SJCRH30 (cell line): ENCODE measurements at regions not wholly inside any gene's neighbourhood (a gene's known extent, or its start where the extent isn't known, plus 50 kb on each side); places are given as distances from the start of the nearest gene placed in this dataset.

Experiments
- DNase-seq, 2 experiments: peaks; one replicate each; pipeline ENCODE4 v3.0.0-alpha.2; 2015 to 2020
- H3K27ac ChIP-seq: fragments of 250-450 bp; sonication (Bioruptor Pico); 2 replicates; pipeline ENCODE4 v1.5.1; 2020; ENCODE audit warnings: mild to moderate bottlenecking, moderate library complexity
- H3K27me3 ChIP-seq: fragments of 250-450 bp; sonication (Bioruptor Pico); 2 replicates; pipeline ENCODE4 v1.5.1; 2020; ENCODE audit warnings: mild to moderate bottlenecking, moderate library complexity
- H3K36me3 ChIP-seq: fragments of 250-450 bp; sonication (Bioruptor Pico); 2 replicates; pipeline ENCODE4 v1.5.1; 2020; ENCODE audit warnings: mild to moderate bottlenecking, moderate library complexity
- H3K4me1 ChIP-seq: fragments of 250-450 bp; sonication (Bioruptor Pico); 2 replicates; pipeline ENCODE4 v1.5.1; 2020; ENCODE audit warnings: mild to moderate bottlenecking, moderate library complexity
- H3K4me3 ChIP-seq: fragments of 250-450 bp; sonication (Bioruptor Pico); 2 replicates; pipeline ENCODE4 v1.5.1; 2020; ENCODE audit warnings: mild to moderate bottlenecking, moderate library complexity
- H3K9me3 ChIP-seq: fragments of 250-450 bp; sonication (Bioruptor Pico); replicated peaks from 2 replicates; pipeline ENCODE4 v1.5.1; 2020; ENCODE audit warnings: mild to moderate bottlenecking, moderate library complexity

DNA sequence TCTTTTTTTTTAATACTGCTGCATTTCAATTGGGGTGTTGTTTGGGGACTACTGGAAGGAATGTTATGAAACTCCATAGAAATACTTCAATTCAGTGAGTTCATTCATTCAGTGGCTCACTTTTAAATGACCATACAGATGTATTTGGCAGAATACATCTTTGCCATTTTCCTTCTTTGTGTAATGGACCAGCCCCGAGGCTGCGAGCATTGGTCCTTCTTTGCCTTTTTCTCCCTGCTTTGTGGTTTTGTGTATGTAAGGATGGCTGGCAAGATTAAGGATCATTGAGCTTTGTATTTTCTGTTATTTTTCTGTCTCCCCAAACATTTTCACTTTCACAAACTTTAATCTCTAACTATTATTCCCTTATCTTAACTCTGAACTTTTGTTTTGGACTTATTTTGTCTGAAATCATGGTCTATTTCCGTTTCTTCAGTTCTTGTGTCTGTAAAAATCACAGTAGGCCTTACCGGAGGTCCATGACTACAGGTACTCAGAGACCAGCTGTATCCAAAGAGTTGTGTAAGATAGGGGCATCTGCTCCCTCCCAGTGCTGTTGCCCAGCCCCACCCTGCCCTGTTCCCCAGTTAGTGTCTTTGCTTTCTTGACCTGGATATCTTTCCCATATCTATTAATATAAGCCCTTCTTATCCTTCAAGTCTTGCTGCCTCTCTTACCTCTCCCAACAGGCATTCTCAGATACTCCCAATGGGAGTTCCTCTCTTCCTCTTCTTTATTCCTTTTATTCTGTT lies 154.3 kb upstream of the DMRT1 start:
- Histone ChIP-seq H3K27ac (no peak overlapping the region), H3K4me1 (peaks cover 9% of the 10 kb centered on the region), H3K4me3 (no peak overlapping the region), H3K36me3 (no peaks in the 10 kb centered on the region), H3K27me3 (no peaks in the 10 kb centered on the region), H3K9me3 (no peaks in the 10 kb centered on the region)
- DNase-seq, result no peak

DNA sequence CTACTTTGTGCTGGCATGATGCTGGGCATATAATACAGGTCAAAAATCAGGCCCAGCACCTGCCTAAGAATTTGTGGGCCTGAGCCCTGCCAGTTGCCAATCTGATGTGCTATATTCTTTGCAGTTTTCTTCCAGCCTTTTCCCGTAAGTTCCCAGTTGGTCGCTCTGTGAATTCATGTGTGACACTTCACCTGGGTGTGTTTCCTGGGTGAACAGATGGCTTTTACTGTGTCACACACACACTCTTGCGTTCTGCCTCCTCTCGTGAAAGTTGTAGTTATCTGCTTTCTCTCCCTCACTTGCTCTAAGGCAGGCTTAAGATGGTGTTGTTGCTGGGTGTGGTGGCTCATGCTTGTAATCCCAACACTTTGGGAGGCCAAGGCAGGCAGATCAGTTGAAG lies 153.5 kb upstream of the DMRT1 start:
- no peaks in the 10 kb centered on the region for H3K27me3 ChIP-seq
- no peak overlapping the region for H3K4me3 ChIP-seq
- no peaks in the 10 kb centered on the region for H3K9me3 ChIP-seq
- H3K36me3 ChIP-seq, result no peaks in the 10 kb centered on the region
- no peak overlapping the region for H3K27ac ChIP-seq
- H3K4me1 ChIP-seq, result peaks cover 9% of the 10 kb centered on the region
- DNase-seq, result no peak

DNA sequence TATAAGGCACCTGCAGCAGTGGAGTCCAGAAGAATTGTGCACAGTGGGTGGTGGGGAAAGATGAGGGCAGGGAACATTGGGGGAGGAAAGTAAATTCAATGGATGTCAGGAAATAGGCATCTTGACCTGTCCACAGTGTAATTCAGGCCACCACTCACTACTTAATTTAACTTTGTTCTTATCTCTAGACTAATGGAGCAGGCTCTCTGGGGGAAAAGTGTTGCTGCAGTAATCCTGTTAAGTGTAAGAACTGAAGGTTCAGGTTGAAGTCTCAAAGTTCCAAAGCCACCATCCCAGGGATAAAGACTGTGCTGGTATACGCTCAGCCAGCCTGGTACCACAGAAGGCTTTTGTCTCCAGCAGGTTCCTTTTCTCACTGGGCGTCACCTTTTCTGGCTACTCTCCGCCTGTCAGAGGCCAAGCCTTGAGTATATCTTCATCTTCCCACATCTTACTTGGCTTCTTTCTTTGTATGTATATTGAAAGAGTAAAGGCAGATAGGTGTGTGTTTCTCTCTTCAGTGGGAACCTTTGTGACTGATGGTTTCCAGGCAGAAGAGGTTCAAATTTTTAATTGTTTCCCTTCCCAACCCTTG lies 150.9 kb upstream of the DMRT1 start:
- H3K9me3 ChIP-seq, result no peaks in the 10 kb centered on the region

DNA sequence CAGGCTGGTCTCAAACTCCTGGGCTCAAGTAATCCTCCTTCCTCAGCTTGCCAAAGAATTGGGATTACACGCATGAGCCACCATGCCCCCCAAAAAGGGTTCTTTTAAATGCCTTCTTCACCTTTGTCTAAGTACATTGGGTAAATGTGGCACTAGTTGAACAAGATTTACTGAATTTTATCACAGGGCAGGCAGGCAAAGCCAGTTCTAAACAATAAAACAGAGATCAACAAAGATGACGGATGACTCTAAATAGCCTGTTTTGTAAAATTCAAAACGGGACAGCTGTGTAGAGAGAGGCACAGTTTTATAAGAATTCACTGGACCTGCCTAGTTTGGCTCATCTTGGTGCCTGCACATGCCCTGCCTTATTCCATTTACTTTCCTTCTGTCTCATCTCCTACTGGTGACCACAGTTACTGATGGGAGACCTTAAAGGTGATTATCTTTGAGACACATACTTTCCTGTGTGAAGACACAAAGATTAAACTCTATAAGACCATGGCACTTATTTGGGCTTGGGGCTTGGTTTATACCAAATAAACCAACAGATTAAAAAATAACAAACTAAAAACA lies 149.6 kb upstream of the DMRT1 start:
- H3K27ac ChIP-seq, result no peak overlapping the region
- H3K36me3 ChIP-seq, result no peaks in the 10 kb centered on the region
- H3K4me1 ChIP-seq, result peaks cover 30% of the 10 kb centered on the region
- DNase-seq, result peak in 1 of 2 experiments; percentile 12
- H3K9me3 ChIP-seq, result no peaks in the 10 kb centered on the region
- H3K27me3 ChIP-seq, result no peaks in the 10 kb centered on the region
- no peak overlapping the region for H3K4me3 ChIP-seq

More for the DNA sequence above, 150.9 kb upstream of the DMRT1 start:
- Histone ChIP-seq H3K4me1 (peaks cover 17% of the 10 kb centered on the region), H3K36me3 (no peaks in the 10 kb centered on the region), H3K4me3 (no peak overlapping the region), H3K27ac (no peak overlapping the region), H3K27me3 (no peaks in the 10 kb centered on the region)
- DNase-seq, result no peak

DNA sequence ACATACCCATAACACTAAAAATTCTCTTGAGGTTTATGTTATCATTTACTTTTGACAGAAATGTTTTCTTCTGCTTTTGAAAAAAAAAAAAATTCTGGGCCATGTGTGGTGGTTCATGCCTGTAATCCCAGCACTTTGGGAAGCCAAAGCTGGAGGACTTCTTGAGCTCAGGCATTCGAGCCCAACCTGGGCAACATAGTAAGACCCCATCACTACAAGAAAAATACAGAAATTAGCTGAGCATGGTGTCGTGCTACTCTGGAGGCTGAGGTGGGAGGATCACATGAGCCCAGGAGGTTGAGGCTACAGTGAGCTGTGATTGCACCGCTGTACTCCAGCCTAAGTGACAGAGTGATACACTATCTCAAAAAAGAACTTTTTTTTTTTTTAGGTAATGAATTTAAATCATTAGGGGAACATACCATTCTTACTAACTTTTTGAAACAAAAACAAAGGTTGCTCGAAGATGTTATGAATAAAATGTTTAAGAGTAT lies 148.8 kb upstream of the DMRT1 start:
- peak overlapping the region; percentile 51 for H3K4me3 ChIP-seq
- peak overlapping the region; percentile 93 for H3K27ac ChIP-seq
- H3K4me1 ChIP-seq, result peaks cover 37% of the 10 kb centered on the region
- no peak for DNase-seq
- no peaks in the 10 kb centered on the region for H3K36me3 ChIP-seq
- no peaks in the 10 kb centered on the region for H3K27me3 ChIP-seq
- no peaks in the 10 kb centered on the region for H3K9me3 ChIP-seq

DNA sequence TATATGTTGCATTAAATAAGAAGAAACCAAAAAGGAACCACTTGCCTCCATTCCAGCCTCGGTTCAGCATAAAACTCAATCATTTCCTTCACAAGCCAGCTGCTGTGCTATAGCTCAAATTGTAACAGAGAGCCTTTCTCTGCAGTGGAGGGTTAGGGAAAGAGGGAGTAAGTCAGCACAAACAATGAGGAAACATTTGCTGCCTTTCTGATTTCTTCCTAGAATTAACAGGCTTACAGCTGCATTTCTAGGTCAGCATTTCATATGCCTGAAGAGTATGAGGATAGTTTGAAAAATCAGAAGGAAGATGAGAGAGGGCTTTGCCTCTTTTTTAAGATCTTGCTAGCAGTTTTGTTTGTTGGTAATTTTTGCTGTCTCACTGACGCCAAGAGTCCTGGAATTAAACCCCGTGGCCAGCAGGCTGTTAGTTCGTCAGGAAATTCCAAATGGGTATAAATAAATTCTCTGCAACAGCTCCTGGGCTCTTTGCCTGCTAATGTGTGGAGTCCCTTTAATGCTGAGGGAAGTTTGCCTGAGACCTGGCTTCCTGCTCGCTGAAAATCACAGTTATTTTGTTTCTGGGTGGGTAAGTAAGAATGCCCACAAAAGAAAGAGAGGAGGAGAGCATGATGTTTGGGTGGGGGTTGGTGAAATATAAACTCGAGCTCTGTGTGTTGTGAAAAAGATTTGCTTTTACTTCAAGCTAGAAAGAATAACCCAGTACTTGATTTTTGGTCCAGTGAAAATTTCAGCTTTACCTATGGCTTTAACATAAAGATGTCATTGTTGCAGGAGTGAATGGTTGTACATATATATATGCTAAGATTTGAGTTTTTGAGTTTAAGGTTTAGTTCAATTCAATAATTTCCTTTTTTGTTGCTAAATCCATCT lies 148.1 kb upstream of the DMRT1 start:
- Histone ChIP-seq H3K4me3 (peak overlapping the region; percentile 51), H3K27ac (peak overlapping the region; percentile 93), H3K4me1 (peaks cover 37% of the 10 kb centered on the region), H3K36me3 (no peaks in the 10 kb centered on the region), H3K9me3 (no peaks in the 10 kb centered on the region), H3K27me3 (no peaks in the 10 kb centered on the region)
- DNase-seq, result peak; percentile 48 to 74

DNA sequence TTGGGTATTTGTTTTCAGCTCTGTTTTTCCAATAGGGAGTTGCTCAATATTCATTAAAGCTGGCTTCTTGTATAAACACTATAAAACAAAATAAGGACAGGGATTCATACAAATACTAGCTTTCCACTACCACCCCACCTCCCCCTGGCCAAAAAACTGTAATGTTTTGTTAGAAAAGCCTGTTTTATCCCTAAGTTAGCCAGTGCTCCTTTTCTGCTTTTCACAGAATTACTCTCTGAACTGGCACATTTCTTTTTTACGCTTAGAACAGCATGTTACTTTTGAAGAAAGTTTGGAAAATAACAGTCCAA lies 147.4 kb upstream of the DMRT1 start:
- Histone ChIP-seq H3K9me3 (no peaks in the 10 kb centered on the region), H3K4me1 (peaks cover 37% of the 10 kb centered on the region), H3K4me3 (peak overlapping the region; percentile 51), H3K27ac (peak overlapping the region; percentile 93), H3K36me3 (no peaks in the 10 kb centered on the region), H3K27me3 (no peaks in the 10 kb centered on the region)
- no peak for DNase-seq

DNA sequence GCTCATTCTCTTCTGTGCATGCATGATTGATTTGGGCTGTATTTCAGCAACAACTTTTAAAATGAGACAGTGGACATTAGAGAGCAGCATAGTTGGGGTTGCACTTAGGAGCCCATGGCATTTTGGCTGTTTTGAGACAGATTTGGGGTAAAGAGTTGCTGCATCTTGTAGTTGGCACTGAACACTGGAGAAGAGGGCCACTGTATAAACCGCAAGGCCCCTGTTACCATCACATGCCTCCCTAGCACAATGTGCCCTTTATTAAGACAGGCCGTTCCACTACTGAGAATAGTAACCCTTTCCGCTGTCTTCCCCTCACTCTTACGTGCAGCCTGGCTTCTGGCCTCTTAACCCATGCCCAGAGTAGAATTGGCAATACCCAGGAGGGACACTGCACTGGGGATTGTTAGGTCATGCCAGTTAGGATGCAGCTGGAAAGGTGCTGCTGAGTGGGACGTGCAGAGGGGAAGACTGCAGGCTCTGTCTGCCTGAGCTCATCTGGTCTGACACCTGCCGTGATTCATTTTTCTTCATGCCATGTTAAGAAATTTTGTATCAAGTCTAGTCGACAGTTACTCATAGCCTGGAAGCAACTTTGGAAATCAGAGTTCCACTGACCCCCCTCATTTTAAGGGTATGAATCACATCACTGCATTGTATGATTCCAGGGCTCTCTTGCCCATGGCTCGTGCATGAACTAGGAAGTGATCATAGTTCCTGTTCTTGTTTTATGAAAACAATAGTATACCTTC lies 146.9 kb upstream of the DMRT1 start:
- no peaks in the 10 kb centered on the region for H3K9me3 ChIP-seq
- DNase-seq, result peak; percentile 64 to 80
- no peaks in the 10 kb centered on the region for H3K36me3 ChIP-seq
- H3K27me3 ChIP-seq, result no peaks in the 10 kb centered on the region
- peaks cover 37% of the 10 kb centered on the region for H3K4me1 ChIP-seq
- peak overlapping the region; percentile 51 for H3K4me3 ChIP-seq
- H3K27ac ChIP-seq, result peak overlapping the region; percentile 93

DNA sequence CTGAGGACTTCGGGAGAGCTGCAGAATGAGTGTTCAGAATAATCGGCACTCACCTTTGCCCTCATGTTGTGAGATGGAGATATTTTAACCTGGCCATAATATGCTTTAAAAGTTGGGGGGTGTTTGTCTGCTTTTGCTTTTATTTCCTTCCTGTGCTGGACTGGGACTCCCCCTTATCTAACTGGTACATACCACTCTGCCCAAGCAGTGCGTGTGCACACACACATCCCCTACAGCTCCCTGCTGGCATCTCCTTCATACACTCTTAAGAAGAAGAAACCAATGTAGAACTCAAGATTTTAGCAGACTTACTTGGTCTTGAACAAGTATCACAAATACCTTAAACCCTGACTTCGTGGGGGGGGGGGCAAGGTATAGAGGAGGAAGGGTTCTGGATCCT lies 146.2 kb upstream of the DMRT1 start:
- Histone ChIP-seq H3K4me3 (peak overlapping the region; percentile 51), H3K9me3 (no peaks in the 10 kb centered on the region)

DNA sequence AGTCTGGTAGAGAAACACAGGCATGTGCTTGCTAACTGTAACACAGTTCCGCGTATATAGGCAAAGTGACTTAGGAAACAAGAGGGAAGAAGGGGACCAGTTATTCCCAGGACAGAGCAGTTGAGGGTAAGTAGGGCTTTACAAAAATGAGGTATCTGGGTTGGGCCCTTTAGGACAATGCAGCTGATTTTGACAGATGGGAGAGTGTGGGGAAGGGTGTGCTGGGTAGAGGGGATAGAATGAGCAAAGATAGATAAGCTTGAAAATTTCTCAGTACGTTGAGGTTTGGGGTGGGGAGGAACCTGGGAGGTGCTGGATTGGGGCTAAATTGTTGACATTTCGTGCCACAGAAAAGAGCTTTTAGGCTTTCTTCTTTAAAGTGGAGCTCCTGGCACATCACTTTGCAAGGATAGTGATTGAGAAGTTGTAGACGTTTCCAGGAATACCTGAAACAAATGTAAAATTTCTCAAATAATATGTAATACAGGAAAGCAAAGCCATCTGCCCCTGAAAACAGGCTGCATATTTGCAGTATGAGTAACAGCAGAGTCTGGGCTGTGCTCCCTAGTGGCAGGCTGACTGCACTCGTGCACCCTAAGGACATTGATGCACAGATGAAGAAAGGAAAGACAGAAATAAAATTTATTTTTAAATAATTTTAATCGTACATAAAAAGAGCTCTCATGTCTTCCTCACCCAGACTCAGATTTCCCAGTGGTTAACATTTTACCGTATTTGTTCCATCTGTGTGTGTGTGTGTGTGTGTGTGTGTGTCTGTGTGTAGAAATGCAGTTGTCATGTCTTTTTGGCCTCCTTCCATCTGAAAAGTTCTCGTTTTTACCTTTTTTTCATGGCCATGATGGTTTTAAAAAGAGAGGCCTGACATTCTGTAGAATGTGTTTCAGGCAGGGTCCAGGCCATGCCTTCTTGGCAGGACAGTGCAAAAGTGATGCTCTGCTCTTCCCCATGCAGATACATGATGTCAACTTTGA lies 144.9 kb upstream of the DMRT1 start:
- Histone ChIP-seq H3K36me3 (no peaks in the 10 kb centered on the region), H3K27ac (peak overlapping the region; percentile 93), H3K9me3 (no peaks in the 10 kb centered on the region), H3K4me1 (peaks cover 37% of the 10 kb centered on the region), H3K4me3 (no peak overlapping the region), H3K27me3 (no peaks in the 10 kb centered on the region)
- DNase-seq, result peak; percentile 36 to 46

More for the DNA sequence above, 146.2 kb upstream of the DMRT1 start:
- no peak for DNase-seq
- peak overlapping the region; percentile 93 for H3K27ac ChIP-seq
- H3K4me1 ChIP-seq, result peaks cover 37% of the 10 kb centered on the region
- H3K36me3 ChIP-seq, result no peaks in the 10 kb centered on the region
- H3K27me3 ChIP-seq, result no peaks in the 10 kb centered on the region

DNA sequence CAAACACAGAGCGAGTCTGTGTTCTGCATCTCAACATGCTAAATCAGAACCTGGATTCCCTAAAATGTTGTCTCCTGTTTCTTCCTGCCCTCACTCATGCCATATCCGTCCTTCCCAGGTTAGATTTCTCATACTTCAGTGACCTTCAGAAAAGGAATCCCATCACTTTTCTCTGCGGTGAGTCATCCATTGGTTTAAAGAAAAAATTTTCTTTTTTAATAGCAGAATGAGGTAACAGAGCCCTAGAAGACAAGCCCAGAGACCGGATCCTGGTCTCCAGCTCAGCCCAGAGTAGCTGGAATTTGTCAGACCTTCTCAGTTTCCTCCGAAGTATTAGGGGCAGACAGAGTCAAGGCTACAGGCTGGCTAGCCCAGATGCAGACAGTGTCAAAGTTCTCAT lies 143.2 kb upstream of the DMRT1 start:
- H3K4me3 ChIP-seq, result no peak overlapping the region
- H3K36me3 ChIP-seq, result no peaks in the 10 kb centered on the region
- no peak overlapping the region for H3K27ac ChIP-seq
- no peaks in the 10 kb centered on the region for H3K9me3 ChIP-seq
- peaks cover 37% of the 10 kb centered on the region for H3K4me1 ChIP-seq
- H3K27me3 ChIP-seq, result no peaks in the 10 kb centered on the region
- DNase-seq, result no peak

DNA sequence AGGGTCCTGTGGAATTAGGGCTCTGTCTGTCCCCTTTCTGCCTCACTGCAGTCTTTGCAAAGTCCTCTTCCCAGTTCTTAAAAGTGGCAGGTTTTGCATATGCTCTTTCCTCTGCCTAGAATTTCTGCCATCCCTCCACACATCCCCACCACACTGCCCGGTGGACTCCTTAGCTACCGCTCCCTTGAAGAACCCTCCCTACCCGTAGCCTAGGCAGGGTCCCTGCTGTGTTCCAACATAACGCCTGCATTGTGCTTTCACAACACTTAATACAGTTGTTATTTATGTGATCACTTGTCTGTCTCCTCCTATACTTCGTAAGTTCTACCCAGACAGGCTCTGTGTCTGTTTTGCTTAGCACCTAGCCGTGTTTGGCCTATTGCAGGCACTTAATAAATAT lies 142.5 kb upstream of the DMRT1 start:
- peaks cover 37% of the 10 kb centered on the region for H3K4me1 ChIP-seq
- no peak overlapping the region for H3K27ac ChIP-seq
- DNase-seq, result no peak
- no peak overlapping the region for H3K4me3 ChIP-seq
- no peaks in the 10 kb centered on the region for H3K9me3 ChIP-seq
- H3K36me3 ChIP-seq, result no peaks in the 10 kb centered on the region
- H3K27me3 ChIP-seq, result no peaks in the 10 kb centered on the region

DNA sequence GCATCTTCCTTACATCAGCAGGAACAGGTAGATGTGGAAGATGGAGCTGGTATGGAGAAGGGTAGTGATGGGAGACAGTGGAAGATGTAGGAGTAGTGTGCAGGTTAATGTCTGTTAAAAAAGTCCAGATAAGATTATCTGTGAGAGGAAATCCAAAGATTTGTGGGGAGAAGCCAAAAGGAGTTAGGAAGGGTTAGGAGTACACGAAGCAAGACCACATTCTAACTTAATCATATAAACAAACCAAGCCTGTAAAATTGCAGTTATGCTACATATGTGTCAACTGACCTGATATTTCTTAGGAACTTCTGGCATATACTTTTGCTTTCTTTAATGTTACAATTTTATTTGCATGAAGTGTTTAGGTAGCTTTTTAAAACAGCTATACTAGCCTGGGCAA lies 142.1 kb upstream of the DMRT1 start:
- no peaks in the 10 kb centered on the region for H3K27me3 ChIP-seq
- no peak overlapping the region for H3K27ac ChIP-seq

More for the DNA sequence above, 142.1 kb upstream of the DMRT1 start:
- Histone ChIP-seq H3K4me1 (peaks cover 32% of the 10 kb centered on the region), H3K4me3 (no peak overlapping the region), H3K9me3 (no peaks in the 10 kb centered on the region), H3K36me3 (no peaks in the 10 kb centered on the region)
- DNase-seq, result no peak
